ENCODE measurements at regions not wholly inside any gene's neighbourhood (a gene's known extent, or its start where the extent isn't known, plus 50 kb on each side); places are given as distances from the start of the nearest gene placed in this dataset.

GRCh38 chr13:47397739-47398138, 500.9 kb upstream of the HTR2A start:
- no peak for TF ChIP-seq CTCF (IDR thresholded peaks at IDR 0.05)
- no peak for TF ChIP-seq POLR2A (IDR thresholded peaks at IDR 0.05; ENCODE audit: low read depth)

All from esophagus muscularis mucosa (tissue), 3 donors.